GM12878 (cell line): ENCODE measurements at regions not wholly inside any gene's neighbourhood (a gene's known extent, or its start where the extent isn't known, plus 50 kb on each side); places are given as distances from the start of the nearest gene placed in this dataset.
A peak's percentile ranks its signal among the peaks of the same experiment; 100 is the strongest.

Experiments used
- ATAC-seq: fragments of 200-7000 bp; cut with Tn5 transposase; 3 replicates; pipeline ENCODE4 v1.9.1; 2020; ENCODE audit warnings: mild to moderate bottlenecking, moderate library complexity
- BruUV-seq: library from RNA; stranded (reverse); fragments of 400-500 nt; replicated peaks from 2 replicates; lab custom pipeline; 2021; lab: Mats Ljungman, UMichigan
- CTCF ChIA-PET: fragments of 300-600 bp; sonication (Branson Sonifier 250); formaldehyde crosslinking; extraction: SDS; loops from one replicate; lab custom pipeline; 2021; ENCODE audit warnings: inconsistent platforms; lab: Yijun Ruan, JAX
- POLR2A ChIA-PET: fragments of 350-600 bp; formaldehyde crosslinking; extraction: SDS; loops from one replicate; lab custom pipeline; 2021; ENCODE audit warnings: inconsistent platforms; lab: Charles Lee
- RAD21 ChIA-PET: fragments of 300-600 bp; sonication (Branson Sonifier 250); formaldehyde crosslinking; loops from one replicate; lab custom pipeline; 2023; ENCODE audit warnings: antibody characterized with exemption; ENCODE audit not compliant: unreplicated experiment; lab: Charles Lee
- SMC1A ChIA-PET: fragments of 300-600 bp; sonication (Branson Sonifier 250); formaldehyde crosslinking; loops from one replicate; lab custom pipeline; 2023; ENCODE audit not compliant: unreplicated experiment, uncharacterized antibody; lab: Charles Lee
- DNase-seq: peaks from one replicate; pipeline ENCODE4 v3.0.0-alpha.2; 2011; ENCODE audit warnings: low read depth, low spot score
- FAIRE-seq: peaks from 3 replicates; lab custom pipeline; 2011; peaks lifted over from hg19 to GRCh38; lab: Jason Lieb, UNC
- H2AFZ ChIP-seq: 2 replicates; pipeline ENCODE4 v1.6.0; 2011; ENCODE audit warnings: low read depth, low read length, control low read depth; ENCODE audit not compliant: control insufficient read depth
- H3K27ac ChIP-seq: 2 replicates; pipeline ENCODE4 v1.5.1; 2011; ENCODE audit warnings: control low read depth; ENCODE audit not compliant: control insufficient read depth, insufficient read depth
- H3K27me3 ChIP-seq, 2 experiments: replicated peaks in 1 of 2; 2 replicates each; pipeline versions ENCODE4 v1.6.0 to v1.6.1; 2011; ENCODE audit warnings: low read length in 1 of 2; ENCODE audit not compliant: control insufficient read depth in 2 of 2, insufficient read depth in 2 of 2
- H3K36me3 ChIP-seq, 2 experiments: 2 replicates each; pipeline ENCODE4 v1.5.1; 2011; ENCODE audit warnings: low read length in 1 of 2; ENCODE audit not compliant: control insufficient read depth in 2 of 2, insufficient read depth in 2 of 2
- H3K4me1 ChIP-seq: 2 replicates; pipeline ENCODE4 v1.6.1; 2011; ENCODE audit warnings: mild to moderate bottlenecking, low read length, moderate library complexity, mixed read lengths; ENCODE audit not compliant: control insufficient read depth, insufficient read depth
- H3K4me2 ChIP-seq: 2 replicates; pipeline ENCODE4 v1.6.0; 2011; ENCODE audit warnings: control low read depth; ENCODE audit not compliant: control insufficient read depth, insufficient read depth
- H3K4me3 ChIP-seq: fragments of 200-600 bp; sonication (generic); 2 replicates; pipeline ENCODE4 v1.5.1; 2016
- H3K79me2 ChIP-seq: 2 replicates; pipeline ENCODE4 v1.6.0; 2011; ENCODE audit warnings: low read length; ENCODE audit not compliant: control insufficient read depth, insufficient read depth
- H3K9ac ChIP-seq: 2 replicates; pipeline ENCODE4 v1.8.0; 2011; ENCODE audit warnings: low read length, control low read depth, mixed read lengths; ENCODE audit not compliant: control insufficient read depth, insufficient read depth
- H3K9me3 ChIP-seq: replicated peaks from 3 replicates; pipeline ENCODE4 v1.5.1; 2011; ENCODE audit warnings: mild to moderate bottlenecking, low read length; ENCODE audit not compliant: control insufficient read depth, insufficient read depth
- H4K20me1 ChIP-seq: 2 replicates; pipeline ENCODE4 v1.6.0; 2011; ENCODE audit not compliant: control insufficient read depth, insufficient read depth
- CBX3 ChIP-seq: fragments of 200-600 bp; sonication (generic); IDR thresholded peaks from 2 replicates; pipeline ENCODE4 v1.6.1; 2016; ENCODE audit warnings: low read depth, borderline replicate concordance
- CREM ChIP-seq: IDR thresholded peaks from 2 replicates; pipeline ENCODE4 v1.6.1; 2014; ENCODE audit warnings: antibody characterized with exemption, low read depth
- EED ChIP-seq: sonication (generic); IDR thresholded peaks from 2 replicates; pipeline ENCODE4 v1.6.1; 2016; ENCODE audit warnings: antibody characterized with exemption, low read depth
- ETV6 ChIP-seq, 2 experiments: fragments of 450-650 bp in 1 of 2; IDR thresholded peaks in 1 of 2; conservative IDR thresholded peaks in 1 of 2; 2 replicates each; pipeline ENCODE4 v1.6.1; 2014; ENCODE audit warnings: antibody characterized with exemption in 1 of 2, borderline replicate concordance in 1 of 2, low read depth in 1 of 2, mild to moderate bottlenecking in 1 of 2, moderate library complexity in 1 of 2
- FOXM1 ChIP-seq: IDR thresholded peaks from 2 replicates; pipeline ENCODE4 v1.6.1; 2012; ENCODE audit warnings: low read depth, mild to moderate bottlenecking, inconsistent platforms, low read length, moderate library complexity
- HDAC6 ChIP-seq: fragments of 200-600 bp; sonication (generic); IDR thresholded peaks from one replicate; pipeline ENCODE4 v1.8.0; 2017; ENCODE audit warnings: antibody characterized with exemption; ENCODE audit not compliant: unreplicated experiment
- JUNB ChIP-seq: IDR thresholded peaks from 2 replicates; pipeline ENCODE4 v1.6.1; 2016; ENCODE audit warnings: antibody characterized with exemption, mild to moderate bottlenecking
- MTA2 ChIP-seq: fragments of 450-650 bp; IDR thresholded peaks from 2 replicates; pipeline ENCODE4 v1.6.1; 2016; ENCODE audit warnings: low read depth, mild to moderate bottlenecking, moderate library complexity
- MTA3 ChIP-seq: IDR thresholded peaks from 2 replicates; pipeline ENCODE4 v1.6.1; 2012; ENCODE audit warnings: low read length, inconsistent platforms, borderline replicate concordance
- NFXL1 ChIP-seq: fragments of 450-650 bp; IDR thresholded peaks from 2 replicates; pipeline ENCODE4 v1.6.1; 2017; ENCODE audit warnings: antibody characterized with exemption, mild to moderate bottlenecking, borderline replicate concordance
- RCOR1 ChIP-seq: conservative IDR thresholded peaks from 2 replicates; pipeline ENCODE4 v1.6.1; 2012; ENCODE audit warnings: low read depth, low read length, improper control_type of control experiment
- SP1 ChIP-seq: IDR thresholded peaks from one replicate; pipeline ENCODE4 v1.6.1; 2011; ENCODE audit warnings: low read depth, low read length
- ZNF274 ChIP-seq: IDR thresholded peaks from one replicate; pipeline ENCODE4 v1.8.0; 2011; ENCODE audit not compliant: insufficient read length, insufficient read depth
- ZNF384 ChIP-seq: IDR thresholded peaks from 2 replicates; pipeline ENCODE4 v1.6.1; 2012; ENCODE audit warnings: low read depth, mild to moderate bottlenecking, low read length, improper control_type of control experiment, borderline replicate concordance
- WGBS: methylation state at CpG from one replicate; pipeline ENCODE4 v1.1.6; 2016; ENCODE audit warnings: low lambda C conversion rate; ENCODE audit not compliant: insufficient replicate concordance, insufficient coverage; ENCODE audit errors: missing lambda C conversion rate; 5-methylcytosine and 5-hydroxymethylcytosine counted together
- in situ Hi-C: fragments of 300-500 bp; cut with MboI; formaldehyde crosslinking; loops from 9 replicates; pipeline ENCODE4 v1.14.3; 2018; ENCODE audit warnings: mixed read lengths
- intact Hi-C: fragments of 100-400 bp; cut with micrococcal nuclease; formaldehyde crosslinking; loops from one replicate; pipeline ENCODE4 v1.14.2; 2022; ENCODE audit not compliant: unreplicated experiment
- TF ChIP-seq, protein P1 (sequence below), 3 experiments: IDR thresholded peaks in 2 of 3; conservative IDR thresholded peaks in 1 of 3; 2 replicates each; pipeline ENCODE4 v1.5.1; 2011; ENCODE audit warnings: low read depth in 3 of 3, low read length in 3 of 3, mild to moderate bottlenecking in 3 of 3, control low read depth in 2 of 3, moderate library complexity in 2 of 3, inconsistent platforms in 1 of 3, mixed read lengths in 1 of 3; ENCODE audit not compliant: control insufficient read depth in 2 of 3, insufficient read depth in 1 of 3; ENCODE audit errors: extremely low read depth in 1 of 3

DNA sequence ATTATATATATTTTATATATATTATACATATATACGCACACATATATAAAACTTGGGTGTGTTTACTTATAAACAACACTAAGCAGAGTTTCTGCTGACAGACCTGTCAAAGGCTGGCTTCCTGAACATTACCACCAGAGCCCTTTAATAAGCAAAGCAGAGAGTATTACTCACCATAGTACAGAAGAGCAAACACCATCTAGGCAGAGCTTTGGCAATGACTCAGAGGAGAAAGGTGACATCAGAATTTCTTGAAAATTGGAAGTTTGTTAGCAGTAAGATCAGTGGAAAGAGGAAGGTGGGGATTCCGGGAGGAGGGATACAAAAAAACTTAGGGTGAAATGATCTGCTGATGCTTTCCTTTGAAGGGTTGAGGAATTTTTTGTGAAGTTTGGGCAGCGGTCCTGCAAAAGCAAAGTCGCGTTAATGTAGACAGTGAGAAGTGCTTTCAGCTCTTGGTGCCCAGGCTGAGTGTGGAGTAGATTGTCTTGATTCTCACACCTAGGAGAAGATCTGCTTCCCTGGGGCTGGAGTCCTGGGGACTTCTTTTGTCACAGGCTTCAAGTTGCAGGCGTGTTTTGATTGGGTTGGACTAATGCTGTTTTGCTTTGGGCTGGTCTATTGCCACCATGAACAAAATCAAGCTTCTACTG is 109.6 kb upstream of the BACH2 start:
- no peaks in the 10 kb centered on the region for H3K36me3 ChIP-seq
- H2AFZ ChIP-seq: no peak overlapping the region
- no peak overlapping the region for H3K4me2 ChIP-seq
- no peaks in the 10 kb centered on the region; the same call in 1 of the 3 replicates for H3K9me3 ChIP-seq
- WGBS: 18% methylated on average over 6 of the region's 6 CpGs
- no peaks in the 10 kb centered on the region for H3K4me1 ChIP-seq
- TF ChIP-seq CREM (no peak), JUNB (0 out of 2 replicates have a peak, but pooled peaks have one; percentile 37)
- CTCF ChIA-PET: no interaction called here
- no TSS peak for BruUV-seq
- RAD21 ChIA-PET: no interaction called here
- H4K20me1 ChIP-seq: no peaks in the 10 kb centered on the region
- in situ Hi-C loops (no loop called here), intact Hi-C loops (no loop called here)
- SMC1A ChIA-PET: interaction anchor here (0.6 kb wide), 1 partner anchor 294 kb away, joined by 4 read pairs; no protein-coding TSS in a partner anchor
- no peak overlapping the region for H3K9ac ChIP-seq
- POLR2A ChIA-PET: no interaction called here
- H3K4me3 ChIP-seq: no peak overlapping the region
- FAIRE-seq: no peak
- no peak for DNase-seq
- no peaks in the 10 kb centered on the region; a peak in 2 of 4 replicates for H3K27me3 ChIP-seq
- no peaks in the 10 kb centered on the region for H3K79me2 ChIP-seq
- ATAC-seq: no peak
- H3K27ac ChIP-seq: no peak overlapping the region

DNA sequence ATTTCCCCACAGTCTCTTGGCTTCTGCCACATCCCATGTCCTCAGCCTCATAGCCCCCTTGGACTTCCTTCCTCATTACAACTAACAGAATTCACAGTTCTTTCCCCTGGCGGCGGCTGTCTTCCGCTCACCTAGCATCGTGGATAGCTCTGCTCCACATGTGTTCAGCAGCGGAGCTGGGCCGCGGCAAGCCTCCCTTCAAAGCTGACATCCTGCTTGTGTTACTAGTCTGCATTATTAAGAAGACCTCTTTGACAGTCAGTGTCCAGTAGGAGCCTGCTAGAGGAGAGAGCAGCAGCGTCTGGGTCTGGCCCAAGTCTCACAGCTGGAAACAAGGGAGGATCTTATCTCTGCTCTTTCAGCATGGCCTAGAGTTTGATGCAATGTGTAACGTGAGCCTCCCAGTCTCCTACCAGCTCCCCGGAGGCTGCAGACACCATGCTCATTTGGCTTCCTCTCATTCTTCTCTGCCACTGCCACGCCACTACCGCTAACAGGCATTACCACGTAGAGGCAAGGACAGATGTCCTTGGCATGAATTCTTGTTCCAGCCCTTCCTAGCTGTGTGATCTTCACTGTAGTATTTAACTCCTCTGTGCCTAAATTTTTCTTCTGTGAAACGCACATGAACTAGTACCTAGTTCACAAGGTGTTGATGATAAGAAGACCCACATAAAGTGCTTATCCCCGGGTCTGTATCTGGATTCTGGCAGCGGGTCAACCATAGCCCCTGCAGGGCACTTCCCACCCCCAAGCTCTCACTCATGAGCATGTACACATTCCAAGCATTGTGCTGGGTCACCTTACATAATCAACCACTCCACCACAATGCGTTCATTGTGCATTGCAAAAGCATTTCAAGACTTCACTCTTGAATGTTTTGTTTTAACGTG is 107.1 kb upstream of the BACH2 start:
- no peak for FAIRE-seq
- in situ Hi-C loops: no loop called here
- TF ChIP-seq SP1: no peak
- TF ChIP-seq HDAC6: no peak
- no peak for TF ChIP-seq MTA2
- TF ChIP-seq EED: no peak
- TF ChIP-seq ZNF384: no peak
- TF ChIP-seq MTA3: no peak
- no peak for TF ChIP-seq CBX3
- no peak for TF ChIP-seq NFXL1
- TF ChIP-seq RCOR1: no peak
- TF ChIP-seq FOXM1: no peak
- no peak for TF ChIP-seq ZNF274
- TF ChIP-seq, protein P1, sequence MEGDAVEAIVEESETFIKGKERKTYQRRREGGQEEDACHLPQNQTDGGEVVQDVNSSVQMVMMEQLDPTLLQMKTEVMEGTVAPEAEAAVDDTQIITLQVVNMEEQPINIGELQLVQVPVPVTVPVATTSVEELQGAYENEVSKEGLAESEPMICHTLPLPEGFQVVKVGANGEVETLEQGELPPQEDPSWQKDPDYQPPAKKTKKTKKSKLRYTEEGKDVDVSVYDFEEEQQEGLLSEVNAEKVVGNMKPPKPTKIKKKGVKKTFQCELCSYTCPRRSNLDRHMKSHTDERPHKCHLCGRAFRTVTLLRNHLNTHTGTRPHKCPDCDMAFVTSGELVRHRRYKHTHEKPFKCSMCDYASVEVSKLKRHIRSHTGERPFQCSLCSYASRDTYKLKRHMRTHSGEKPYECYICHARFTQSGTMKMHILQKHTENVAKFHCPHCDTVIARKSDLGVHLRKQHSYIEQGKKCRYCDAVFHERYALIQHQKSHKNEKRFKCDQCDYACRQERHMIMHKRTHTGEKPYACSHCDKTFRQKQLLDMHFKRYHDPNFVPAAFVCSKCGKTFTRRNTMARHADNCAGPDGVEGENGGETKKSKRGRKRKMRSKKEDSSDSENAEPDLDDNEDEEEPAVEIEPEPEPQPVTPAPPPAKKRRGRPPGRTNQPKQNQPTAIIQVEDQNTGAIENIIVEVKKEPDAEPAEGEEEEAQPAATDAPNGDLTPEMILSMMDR (IDR thresholded peaks at IDR 0.05 in 2 of 3, conservative IDR thresholded peaks at IDR 0.05 in 1 of 3; ENCODE audit: control insufficient read depth in 2 of 3, extremely low read depth in 1 of 3, insufficient read depth in 1 of 3, low read depth in 3 of 3, low read length in 3 of 3): no peak
- no peak for TF ChIP-seq ETV6 (conservative IDR thresholded peaks at IDR 0.05 in 1 of 2, IDR thresholded peaks at IDR 0.05 in 1 of 2; ENCODE audit: borderline replicate concordance in 1 of 2, low read depth in 1 of 2)

More for the DNA sequence above, 107.1 kb upstream of the BACH2 start:
- BruUV-seq: no TSS peak
- Histone ChIP-seq H2AFZ (no peak overlapping the region), H3K4me2 (no peak overlapping the region), H3K4me1 (no peaks in the 10 kb centered on the region), H4K20me1 (no peaks in the 10 kb centered on the region), H3K79me2 (no peaks in the 10 kb centered on the region), H3K36me3 (no peaks in the 10 kb centered on the region), H3K27ac (no peak overlapping the region), H3K9me3 (no peaks in the 10 kb centered on the region; the same call in 2 of the 3 replicates), H3K9ac (no peak overlapping the region), H3K27me3 (no peaks in the 10 kb centered on the region; a peak in 1 of 4 replicates), H3K4me3 (no peak overlapping the region)
- ATAC-seq (no peak), DNase-seq (no peak)
- intact Hi-C loops: no loop called here
- CTCF ChIA-PET: no interaction called here
- POLR2A ChIA-PET: no interaction called here
- RAD21 ChIA-PET: no interaction called here
- WGBS: 62% methylated on average over 18 of the region's 18 CpGs
- SMC1A ChIA-PET: no interaction called here
